OCI-LY7 (cell line): ENCODE measurements at regions not wholly inside any gene's neighbourhood (a gene's known extent, or its start where the extent isn't known, plus 50 kb on each side); places are given as distances from the start of the nearest gene placed in this dataset.

Source experiments
- BruUV-seq: library from RNA; stranded (reverse); fragments of 400-500 nt; replicated peaks from 2 replicates; lab custom pipeline; 2021; lab: Mats Ljungman, UMichigan
- CTCF ChIA-PET: fragments of 300-600 bp; sonication (Branson Sonifier 250); formaldehyde crosslinking; loops from one replicate; lab custom pipeline; 2022; ENCODE audit warnings: antibody characterized with exemption; ENCODE audit not compliant: unreplicated experiment; lab: Charles Lee
- POLR2A ChIA-PET: fragments of 300-600 bp; sonication (Branson Sonifier 250); formaldehyde crosslinking; loops from one replicate; lab custom pipeline; 2022; ENCODE audit warnings: antibody characterized with exemption; lab: Charles Lee
- DNase-seq: peaks from one replicate; pipeline ENCODE4 v3.0.0-alpha.2; 2015; ENCODE audit warnings: low spot score
- H2AFZ ChIP-seq: fragments of 200-600 bp; sonication (generic), shearing (Covaris generic); 2 replicates; pipeline ENCODE4 v1.6.1; 2014; ENCODE audit warnings: mild to moderate bottlenecking, antibody characterized with exemption, low read length, moderate library complexity
- H3K27ac ChIP-seq: fragments of 200-600 bp; sonication (generic); 2 replicates; pipeline ENCODE4 v1.5.1; 2014; ENCODE audit warnings: mixed run types, low read depth, mild to moderate bottlenecking, moderate library complexity, low read length, inconsistent platforms; ENCODE audit not compliant: poor library complexity, severe bottlenecking
- H3K36me3 ChIP-seq: fragments of 200-600 bp; sonication (generic); 2 replicates; pipeline ENCODE4 v1.6.1; 2014; ENCODE audit warnings: mild to moderate bottlenecking, antibody characterized with exemption, low read length, moderate library complexity, mixed read lengths; ENCODE audit not compliant: insufficient read depth
- H3K4me1 ChIP-seq: fragments of 200-600 bp; sonication (generic); 2 replicates; pipeline ENCODE4 v1.5.1; 2014; ENCODE audit warnings: mild to moderate bottlenecking, low read length; ENCODE audit not compliant: insufficient read depth, poor library complexity, severe bottlenecking
- H3K4me2 ChIP-seq: fragments of 200-600 bp; sonication (generic); 2 replicates; pipeline ENCODE4 v1.6.1; 2014; ENCODE audit warnings: mild to moderate bottlenecking, low read length
- H3K4me3 ChIP-seq: fragments of 200-600 bp; sonication (generic); 2 replicates; pipeline ENCODE4 v1.5.1; 2014; ENCODE audit warnings: mild to moderate bottlenecking, low read depth, low read length; ENCODE audit not compliant: poor library complexity, severe bottlenecking
- H3K79me2 ChIP-seq: fragments of 200-600 bp; sonication (generic); 2 replicates; pipeline ENCODE4 v1.6.1; 2016; ENCODE audit warnings: low read depth, mild to moderate bottlenecking, low read length, moderate library complexity, mixed read lengths; ENCODE audit not compliant: insufficient read depth
- H3K9me2 ChIP-seq: fragments of 200-600 bp; sonication (generic); 2 replicates; pipeline ENCODE4 v1.6.1; 2016; ENCODE audit warnings: mild to moderate bottlenecking, low read length, mixed read lengths; ENCODE audit not compliant: insufficient read depth
- H3K9me3 ChIP-seq: fragments of 200-600 bp; sonication (generic); 2 replicates; pipeline ENCODE4 v1.6.1; 2014; ENCODE audit warnings: mild to moderate bottlenecking, mixed run types, low read length, mixed read lengths
- H4K20me1 ChIP-seq: fragments of 200-600 bp; sonication (generic); 2 replicates; pipeline ENCODE4 v1.6.1; 2014; ENCODE audit warnings: mild to moderate bottlenecking, antibody characterized with exemption, low read length, moderate library complexity, mixed read lengths; ENCODE audit not compliant: insufficient read depth
- CTCF ChIP-seq: fragments of 200-600 bp; sonication (generic); conservative IDR thresholded peaks from 2 replicates; pipeline ENCODE4 v1.5.1; 2014; ENCODE audit warnings: mild to moderate bottlenecking, antibody characterized with exemption, low read length, moderate library complexity, mixed read lengths
- EZH2phosphoT487 ChIP-seq: fragments of 200-600 bp; sonication (generic); IDR thresholded peaks from 2 replicates; pipeline ENCODE4 v1.6.1; 2018; ENCODE audit warnings: low read depth, borderline replicate concordance, mild to moderate bottlenecking, mixed run types, antibody characterized with exemption, low read length, moderate library complexity, mixed read lengths
- intact Hi-C: fragments of 100-400 bp; cut with micrococcal nuclease; formaldehyde crosslinking; loops from one replicate; pipeline ENCODE4 v1.10.0; 2022; ENCODE audit not compliant: unreplicated experiment

GRCh38 chr2:150052457-150052856 lies 435.0 kb downstream of the RND3 start:
- H3K27ac ChIP-seq = no peak overlapping the region
- no peaks in the 10 kb centered on the region for H3K9me3 ChIP-seq
- H2AFZ ChIP-seq = no peak overlapping the region
- TF ChIP-seq EZH2phosphoT487 (no peak), CTCF (no peak)
- CTCF ChIA-PET = no interaction called here
- no peaks in the 10 kb centered on the region for H3K4me1 ChIP-seq
- intact Hi-C loops = no loop called here
- no peak overlapping the region for H3K4me3 ChIP-seq
- POLR2A ChIA-PET = no interaction called here
- H3K4me2 ChIP-seq = no peak overlapping the region
- no peaks in the 10 kb centered on the region for H3K79me2 ChIP-seq
- H3K9me2 ChIP-seq = no peaks in the 10 kb centered on the region
- no TSS peak for BruUV-seq
- no peaks in the 10 kb centered on the region for H3K36me3 ChIP-seq
- DNase-seq = no peak
- no peaks in the 10 kb centered on the region for H4K20me1 ChIP-seq

DNA sequence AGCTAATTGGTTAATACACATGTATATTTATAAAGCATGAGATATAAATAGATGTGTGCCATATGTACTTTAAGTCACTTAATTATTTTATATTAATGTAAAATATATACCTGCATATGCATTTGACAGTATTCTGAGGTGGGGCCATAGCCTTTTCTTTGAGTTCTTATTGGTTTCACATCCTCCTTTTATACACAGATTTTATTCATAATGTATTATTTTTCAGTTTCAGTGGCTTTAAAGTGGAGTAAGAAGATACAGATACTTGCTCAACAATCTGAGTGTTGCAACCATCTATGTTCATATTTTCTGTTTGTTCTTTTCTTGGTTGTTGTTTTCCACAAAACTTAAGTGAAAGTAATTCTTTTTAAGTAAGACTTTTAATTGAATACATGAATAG lies 436.5 kb downstream of the RND3 start:
- TF ChIP-seq CTCF = no peak
- no peak for TF ChIP-seq EZH2phosphoT487
- Histone ChIP-seq H3K9me2 (no peaks in the 10 kb centered on the region), H2AFZ (no peak overlapping the region), H3K4me2 (no peak overlapping the region), H3K79me2 (no peaks in the 10 kb centered on the region), H4K20me1 (no peaks in the 10 kb centered on the region), H3K36me3 (no peaks in the 10 kb centered on the region), H3K4me1 (no peaks in the 10 kb centered on the region), H3K4me3 (no peak overlapping the region), H3K27ac (no peak overlapping the region), H3K9me3 (no peaks in the 10 kb centered on the region)
- CTCF ChIA-PET = no interaction called here
- DNase-seq = no peak
- POLR2A ChIA-PET = interaction anchor here (1.0 kb wide), 1 partner anchor 31 kb away, joined by 3 read pairs; no protein-coding TSS in a partner anchor
- no TSS peak for BruUV-seq
- intact Hi-C loops = no loop called here

DNA sequence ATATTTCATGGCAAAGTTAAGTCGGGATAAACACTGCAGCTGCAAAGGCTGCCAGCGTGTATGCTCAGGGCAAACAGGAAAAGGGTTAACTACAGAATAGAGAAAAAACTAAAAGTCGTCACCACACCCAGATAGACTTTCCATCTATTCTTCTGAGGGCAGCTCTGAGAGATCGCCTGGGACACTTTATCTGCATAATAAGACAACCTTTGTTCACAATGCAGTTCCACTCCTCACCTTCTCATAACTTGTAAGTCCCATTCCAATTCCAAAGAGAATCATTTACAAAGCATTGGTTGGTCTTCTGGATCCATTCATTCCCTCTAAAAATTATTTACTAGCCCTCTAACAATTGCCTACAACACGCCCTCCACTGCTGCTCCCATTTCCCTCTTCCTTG lies 437.4 kb downstream of the RND3 start:
- Histone ChIP-seq H3K79me2 (no peaks in the 10 kb centered on the region), H3K9me3 (no peaks in the 10 kb centered on the region), H3K4me3 (no peak overlapping the region), H2AFZ (no peak overlapping the region), H4K20me1 (no peaks in the 10 kb centered on the region), H3K4me2 (no peak overlapping the region), H3K9me2 (no peaks in the 10 kb centered on the region), H3K36me3 (no peaks in the 10 kb centered on the region), H3K4me1 (no peaks in the 10 kb centered on the region), H3K27ac (no peak overlapping the region)
- CTCF ChIA-PET = no interaction called here
- intact Hi-C loops = no loop called here
- BruUV-seq = no TSS peak
- POLR2A ChIA-PET = interaction anchor here (1.0 kb wide), 1 partner anchor 30 kb away, joined by 3 read pairs; no protein-coding TSS in a partner anchor
- TF ChIP-seq CTCF (no peak), EZH2phosphoT487 (no peak)
- DNase-seq = no peak
